ENCODE measurements at regions not wholly inside any gene's neighbourhood (a gene's known extent, or its start where the extent isn't known, plus 50 kb on each side); places are given as distances from the start of the nearest gene placed in this dataset.
"Not testable (repeated sequence)": the region's sequence is repeated elsewhere in the genome, so short reads cannot be mapped to it uniquely, and the experiment has no call there.

DNA sequence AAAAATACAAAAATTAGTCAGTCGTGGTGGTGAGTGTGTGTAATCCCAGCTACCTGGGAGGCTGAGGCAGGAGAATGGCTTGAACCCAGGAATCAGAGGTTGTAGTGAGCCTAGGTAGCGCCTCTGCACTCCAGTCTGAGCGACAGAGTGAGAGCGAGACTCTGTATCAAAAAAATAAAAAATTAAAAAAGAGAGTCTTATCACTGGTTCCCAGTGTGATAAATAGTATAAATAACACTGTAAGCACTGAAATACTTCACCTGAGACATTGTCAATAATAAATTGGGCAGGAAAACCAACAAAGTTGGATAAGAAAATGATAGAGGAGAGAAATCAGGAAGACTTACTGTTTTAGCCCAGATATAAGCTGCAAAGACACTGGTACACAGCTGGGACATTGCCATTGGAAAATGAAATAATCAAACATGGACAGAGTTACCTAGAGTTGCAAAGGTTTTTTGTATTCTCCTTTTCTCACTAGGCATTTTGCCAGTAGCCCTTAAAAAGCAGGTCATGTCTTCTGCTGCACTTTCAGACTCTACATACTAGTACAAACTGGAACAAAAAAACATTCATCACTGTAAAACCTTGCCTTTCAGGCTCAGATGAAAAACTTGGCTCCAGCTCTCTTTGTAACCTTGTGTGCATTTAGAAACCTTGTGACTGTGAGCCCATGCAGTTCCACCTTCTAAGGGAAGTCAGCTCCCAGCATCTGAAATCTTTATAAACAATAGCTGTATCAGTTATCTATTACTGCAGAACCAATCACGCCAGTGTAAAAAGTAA lies 55.0 kb upstream of the PPP1R2C start:
- DNase-seq (ENCODE audit: low spot score) = no peak

DNA sequence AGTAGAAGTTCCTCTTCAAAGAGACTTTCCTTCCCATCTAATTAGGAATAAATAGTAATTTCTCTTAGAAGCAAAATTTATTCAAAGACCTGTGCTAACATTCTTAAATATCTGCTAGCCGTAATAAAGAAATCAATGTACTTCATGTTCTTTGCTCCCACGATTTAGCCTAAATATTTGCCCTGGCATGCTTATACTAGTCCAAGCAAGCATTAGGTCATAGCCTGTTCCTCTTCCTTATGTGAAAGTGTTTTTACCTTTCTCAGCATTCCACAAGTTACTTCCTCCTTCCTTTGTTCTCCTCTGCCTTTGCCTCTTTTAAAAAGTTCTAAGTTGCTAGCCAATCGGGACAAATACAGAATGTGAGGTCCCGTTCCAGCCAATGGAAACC lies 55.6 kb upstream of the PPP1R2C start:
- DNase-seq (ENCODE audit: low spot score) = not testable (repeated sequence)

DNA sequence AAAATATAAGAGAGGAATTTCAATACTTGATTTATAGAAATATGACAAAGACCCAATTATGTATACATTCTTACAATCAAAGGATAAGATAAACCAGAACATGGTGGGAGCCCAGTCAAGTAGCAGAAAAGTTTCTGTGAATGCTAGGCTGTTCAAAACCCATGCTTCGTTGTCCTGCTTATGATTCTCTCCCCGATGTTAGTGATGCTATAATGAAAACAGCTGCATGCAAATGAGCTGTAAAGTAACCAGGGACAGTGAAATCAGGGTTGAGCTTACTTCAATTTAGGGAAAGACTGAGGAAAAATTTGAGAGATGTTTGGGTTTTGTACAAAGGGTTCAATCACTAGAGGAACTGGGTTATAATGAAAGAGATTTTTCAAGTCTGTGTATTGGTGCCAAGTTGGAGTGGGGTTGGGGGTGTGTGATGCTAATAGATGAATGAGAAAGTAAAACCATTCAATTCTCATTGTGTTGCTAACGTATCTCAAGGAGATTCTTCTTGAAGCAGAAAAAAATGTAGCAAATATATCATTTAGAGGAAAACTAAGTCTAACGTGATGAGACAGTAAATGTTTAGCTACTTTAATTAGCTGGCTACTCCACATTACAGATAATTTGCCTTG lies 59.3 kb upstream of the PPP1R2C start:
- no peak for DNase-seq (ENCODE audit: low spot score)

DNA sequence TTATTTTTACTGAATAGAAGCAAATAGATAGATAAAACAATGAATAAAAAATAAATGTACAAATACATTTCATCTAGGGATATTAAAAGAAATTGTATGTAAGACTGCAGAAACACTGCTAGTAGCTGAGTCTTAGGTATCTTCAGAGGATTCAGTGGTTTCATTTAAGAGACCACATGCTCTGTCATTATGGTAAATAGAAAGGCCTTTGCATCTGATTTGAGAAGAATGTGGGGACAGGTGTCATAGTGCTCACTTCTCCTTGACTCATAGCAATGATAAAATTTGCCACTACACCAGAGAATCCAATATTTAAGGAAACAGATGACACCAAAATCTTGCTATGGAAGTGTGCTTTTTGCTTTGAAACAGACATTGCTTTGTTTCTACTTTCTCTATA lies 59.8 kb upstream of the PPP1R2C start:
- DNase-seq (ENCODE audit: low spot score) = no peak

DNA sequence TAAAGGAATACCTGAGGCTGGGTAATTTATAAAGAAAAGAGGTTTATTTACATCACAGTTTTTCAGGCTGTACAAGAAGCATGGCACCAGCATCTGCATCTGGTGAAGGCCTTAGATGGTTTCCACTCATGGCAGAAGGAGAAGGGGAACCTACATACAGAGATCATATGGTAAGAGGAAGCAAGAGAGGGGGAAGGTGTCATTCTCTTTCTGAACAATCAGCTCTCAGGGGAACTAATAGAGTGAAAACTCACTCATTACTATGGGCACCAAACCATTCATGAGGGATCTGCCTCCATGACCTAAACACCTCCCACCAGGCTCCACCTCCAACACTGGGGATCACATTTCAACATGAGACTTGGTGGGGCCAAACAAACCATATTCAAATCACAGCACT lies 61.7 kb upstream of the PPP1R2C start:
- DNase-seq (ENCODE audit: low spot score) = no peak

DNA sequence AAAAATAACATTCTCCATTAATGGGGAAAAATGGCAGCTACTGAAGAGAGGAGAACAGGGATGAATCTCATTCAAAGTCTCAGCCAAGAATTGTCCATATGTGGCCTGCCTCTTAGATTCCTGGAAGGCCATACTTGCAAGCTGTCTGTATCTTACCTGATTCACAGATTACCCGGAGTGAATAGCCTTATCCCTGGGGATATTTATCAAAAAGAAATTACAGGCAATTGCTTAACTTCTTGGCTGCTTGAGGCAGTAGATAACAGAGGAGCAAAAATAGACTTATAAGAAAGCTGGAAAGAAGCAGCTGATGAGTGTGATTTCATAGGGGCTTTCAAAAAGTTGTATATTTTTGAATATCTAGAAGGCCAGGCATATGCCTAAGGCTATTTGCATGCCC lies 68.8 kb upstream of the PPP1R2C start:
- no peak for DNase-seq (ENCODE audit: low spot score)

DNA sequence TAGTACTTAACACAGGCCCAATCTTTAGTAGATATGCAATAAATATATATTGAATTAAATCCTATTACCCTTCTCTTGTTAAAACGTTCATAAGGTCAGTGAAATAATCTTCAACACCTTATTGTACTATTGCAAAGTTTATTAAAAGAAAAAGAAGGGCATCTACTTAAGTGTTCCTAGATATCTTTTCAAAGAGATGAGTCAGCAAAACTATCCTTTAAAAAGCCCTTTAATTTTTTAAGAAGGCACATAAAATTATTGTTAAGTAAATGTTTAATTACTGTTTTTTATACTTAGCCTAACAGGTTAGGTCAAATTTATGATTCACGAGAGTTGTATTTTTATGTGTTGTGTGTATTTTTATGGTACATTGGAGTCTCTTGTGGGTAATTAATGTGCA lies 77.3 kb upstream of the PPP1R2C start:
- DNase-seq (ENCODE audit: low spot score) = no peak

DNA sequence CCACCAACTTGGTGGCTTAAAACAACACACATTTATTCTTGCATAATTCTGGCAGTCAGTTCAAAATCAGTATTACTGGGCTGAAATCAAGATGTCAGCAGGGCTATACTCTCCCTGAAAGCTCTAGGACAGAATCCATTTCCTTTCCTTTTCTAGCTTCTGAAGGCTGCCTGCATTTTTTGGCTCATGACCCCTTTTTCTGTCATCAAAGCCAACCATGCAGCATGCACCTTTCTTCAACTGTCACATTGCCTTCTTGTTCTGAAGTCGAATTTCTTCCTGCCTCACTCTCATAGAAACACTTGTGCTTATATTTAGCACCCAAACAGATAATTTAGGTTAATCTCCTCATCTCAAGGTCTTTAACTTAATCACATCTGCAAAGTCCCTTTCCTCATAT lies 79.8 kb upstream of the PPP1R2C start:
- no peak for DNase-seq (ENCODE audit: low spot score)

DNA sequence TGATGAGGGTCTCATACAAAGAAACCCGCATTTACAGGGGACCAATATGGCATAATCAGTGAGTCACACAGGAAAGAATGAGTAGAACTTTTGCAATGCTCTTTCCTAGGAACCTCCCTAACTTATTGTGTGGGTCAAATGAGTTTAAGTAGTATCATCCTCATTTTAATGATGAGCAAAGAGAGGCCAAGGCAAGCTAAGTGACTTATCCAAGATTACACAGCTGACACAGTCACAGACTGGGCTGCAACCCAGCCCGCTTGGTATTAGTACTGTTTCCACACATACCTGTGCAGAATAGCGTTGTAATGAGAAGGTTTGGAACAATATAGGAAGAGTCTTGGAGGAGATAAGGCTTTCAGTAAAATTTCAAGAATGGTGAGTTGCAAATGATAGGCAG lies 91.0 kb upstream of the PPP1R2C start:
- no peak for DNase-seq (ENCODE audit: low spot score)

DNA sequence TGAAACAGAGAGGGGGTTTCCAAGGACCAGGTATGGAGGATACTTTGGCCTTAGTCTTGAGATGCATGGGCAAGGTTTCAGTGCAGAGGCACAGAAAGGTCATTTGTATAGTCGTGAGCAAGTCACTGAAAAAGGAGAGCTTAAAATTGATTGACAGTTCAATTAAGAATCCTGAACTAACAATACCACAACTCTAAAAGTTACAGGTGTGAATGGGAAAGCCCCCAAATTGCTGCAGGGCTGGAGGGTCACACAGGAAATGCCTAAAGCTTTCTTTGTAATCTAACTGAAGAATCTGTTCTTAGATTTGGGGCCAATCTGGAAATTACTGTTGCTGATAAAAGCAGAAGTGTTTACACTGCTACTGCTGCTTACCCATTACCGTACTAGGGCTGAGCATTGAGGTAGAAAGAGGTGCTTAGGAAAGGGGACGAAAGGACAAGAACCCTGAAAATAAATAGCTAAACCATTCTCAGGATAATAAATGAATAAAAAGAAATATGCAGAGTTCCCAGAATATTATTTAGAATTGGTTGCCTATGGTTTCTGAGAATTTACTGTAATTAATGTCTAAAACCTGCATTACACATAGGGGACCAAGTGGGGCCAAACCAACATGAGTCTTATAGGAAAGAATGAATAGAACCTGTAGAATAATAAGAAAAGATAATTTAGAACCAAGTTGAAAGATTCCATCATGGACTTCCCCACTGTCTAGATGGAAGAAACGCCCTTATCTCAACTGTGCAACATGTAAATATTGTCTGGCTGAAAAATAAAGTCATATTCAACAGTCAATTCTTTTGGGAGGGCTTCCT lies 91.9 kb upstream of the PPP1R2C start:
- DNase-seq (ENCODE audit: low spot score) = no peak

DNA sequence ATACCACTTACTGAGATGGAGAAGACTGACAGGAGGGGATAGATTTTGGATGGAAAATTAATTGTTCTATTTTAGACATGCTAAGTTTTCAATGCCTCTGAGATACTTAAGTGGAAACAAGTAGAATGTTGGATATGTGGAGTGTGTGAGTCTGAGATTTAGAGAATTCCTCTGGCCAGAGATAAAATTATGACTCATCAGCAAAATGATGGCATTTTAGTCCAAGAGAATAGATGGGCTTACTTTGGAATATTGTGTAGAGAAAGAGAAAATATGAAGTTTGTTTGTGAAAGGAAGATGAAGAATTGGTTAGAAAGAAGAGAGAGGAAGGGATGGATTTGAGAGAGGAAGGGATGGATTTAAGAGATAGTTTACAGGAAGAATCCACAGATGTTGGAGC lies 108.6 kb upstream of the PPP1R2C start:
- DNase-seq (ENCODE audit: low spot score) = no peak

DNA sequence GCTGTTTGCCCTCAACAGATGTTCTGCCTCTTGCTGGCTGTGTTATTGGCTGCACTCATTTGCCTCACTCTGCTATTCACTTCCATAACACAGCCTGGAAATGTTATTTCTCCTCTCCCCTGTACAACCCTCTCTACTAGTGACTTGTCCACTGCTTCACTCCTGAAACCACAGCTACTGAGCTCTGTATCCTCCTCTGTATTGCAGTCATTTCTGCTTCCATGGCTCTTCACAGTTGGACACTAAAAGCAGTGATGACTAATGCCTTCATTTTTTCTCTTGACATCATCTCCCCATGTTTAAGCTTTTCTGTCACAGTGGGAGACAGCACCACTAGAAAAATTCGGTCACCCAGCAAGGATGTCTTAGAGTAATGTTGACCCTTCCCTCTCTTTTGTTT lies 123.0 kb upstream of the PPP1R2C start:
- no peak for DNase-seq (ENCODE audit: low spot score)

DNA sequence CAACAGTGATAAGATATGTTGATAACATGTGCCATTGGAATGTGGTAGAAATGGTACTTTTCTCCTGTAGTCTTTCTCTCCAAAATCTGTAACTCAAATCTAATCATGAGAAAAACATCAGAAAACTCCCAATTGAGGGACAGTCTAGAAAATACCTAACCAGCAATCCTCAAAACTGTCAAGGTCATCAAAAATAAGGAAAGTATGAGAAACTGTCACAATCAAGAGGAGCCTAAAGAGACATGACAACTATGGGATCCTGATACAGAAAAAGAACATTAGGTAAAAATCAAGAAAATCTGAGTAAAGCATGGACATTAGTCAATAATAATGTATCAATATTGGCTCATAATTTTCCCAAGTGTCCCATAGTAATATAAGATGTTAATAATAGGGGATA lies 124.5 kb upstream of the PPP1R2C start:
- DNase-seq (ENCODE audit: low spot score) = no peak

DNA sequence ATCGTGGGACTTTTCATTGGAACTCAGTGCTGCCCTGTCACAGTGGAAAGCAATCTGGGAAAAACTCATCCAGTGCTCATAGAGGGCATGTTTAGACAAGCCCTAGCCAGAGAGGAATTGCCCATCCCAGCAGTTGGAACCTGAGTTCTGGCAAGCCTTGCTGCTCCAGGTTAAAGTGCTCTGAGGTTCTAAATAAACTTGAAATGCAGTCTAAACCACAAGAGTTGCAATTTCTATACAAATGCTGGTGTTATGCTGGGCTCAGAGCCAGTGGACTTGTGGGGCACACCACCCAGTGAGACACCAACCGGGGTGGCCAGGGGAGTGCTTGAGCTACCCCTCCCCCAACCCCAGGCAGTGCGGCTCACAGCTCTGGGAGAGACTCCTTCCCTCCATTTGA lies 142.8 kb upstream of the PPP1R2C start:
- no peak for DNase-seq (ENCODE audit: low spot score)

DNA sequence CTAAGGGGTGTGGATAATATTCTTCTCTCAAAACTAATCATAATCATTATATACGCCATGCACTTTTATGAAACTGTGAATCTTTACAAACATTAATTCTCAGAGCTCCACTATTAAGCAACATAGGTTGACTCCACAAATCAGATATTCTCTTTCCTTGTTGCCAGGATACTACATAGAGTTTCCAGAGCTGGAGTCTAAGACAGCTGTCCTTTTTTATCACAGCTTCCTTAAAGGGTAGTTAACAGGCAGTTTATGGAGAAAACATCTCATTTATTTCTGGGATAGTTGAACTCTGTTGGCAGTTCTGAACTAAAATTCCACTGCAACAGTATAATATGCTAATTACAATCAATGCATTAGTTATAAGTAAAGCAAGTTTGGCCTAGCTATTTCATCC lies 152.1 kb upstream of the PPP1R2C start:
- no peak for DNase-seq (ENCODE audit: low spot score)

DNA sequence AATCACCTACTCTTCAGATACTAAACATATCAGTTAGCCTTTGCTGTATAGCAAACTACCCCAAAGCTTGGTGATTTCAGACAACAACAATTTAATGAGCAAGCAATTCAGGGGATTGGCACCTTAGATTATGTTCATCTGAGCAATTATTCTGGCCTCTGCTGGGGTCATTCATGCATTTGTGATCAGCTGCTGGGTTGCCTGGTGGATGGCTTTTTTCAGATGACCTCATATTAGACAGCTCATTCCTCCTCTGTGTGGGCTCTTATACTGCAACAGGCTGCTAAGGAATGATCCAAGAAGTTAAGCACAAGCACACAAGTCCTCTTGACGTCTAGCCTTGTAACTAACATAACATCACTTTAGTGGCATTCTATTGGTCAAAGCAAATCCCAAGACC lies 153.0 kb upstream of the PPP1R2C start:
- no peak for DNase-seq (ENCODE audit: low spot score)

DNA sequence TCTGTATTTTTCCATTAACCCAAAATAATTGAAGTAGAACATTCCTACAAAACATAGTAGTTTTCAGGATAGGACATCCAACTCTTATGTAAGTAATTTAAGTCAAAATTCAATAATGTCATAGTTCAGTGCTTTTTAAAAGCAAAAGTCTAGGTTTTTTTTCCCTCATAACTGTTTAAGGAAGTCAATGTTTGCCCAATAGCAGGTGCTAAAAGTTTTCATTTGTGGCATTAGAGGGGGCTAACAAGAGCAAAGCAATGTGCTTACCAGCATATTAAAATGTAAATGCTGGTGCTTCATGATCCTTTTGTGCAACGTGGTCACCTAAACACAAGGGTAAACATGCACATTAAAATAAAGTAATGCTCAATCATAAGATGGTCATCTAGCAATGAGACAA lies 155.2 kb upstream of the PPP1R2C start:
- no peak for DNase-seq (ENCODE audit: low spot score)

DNA sequence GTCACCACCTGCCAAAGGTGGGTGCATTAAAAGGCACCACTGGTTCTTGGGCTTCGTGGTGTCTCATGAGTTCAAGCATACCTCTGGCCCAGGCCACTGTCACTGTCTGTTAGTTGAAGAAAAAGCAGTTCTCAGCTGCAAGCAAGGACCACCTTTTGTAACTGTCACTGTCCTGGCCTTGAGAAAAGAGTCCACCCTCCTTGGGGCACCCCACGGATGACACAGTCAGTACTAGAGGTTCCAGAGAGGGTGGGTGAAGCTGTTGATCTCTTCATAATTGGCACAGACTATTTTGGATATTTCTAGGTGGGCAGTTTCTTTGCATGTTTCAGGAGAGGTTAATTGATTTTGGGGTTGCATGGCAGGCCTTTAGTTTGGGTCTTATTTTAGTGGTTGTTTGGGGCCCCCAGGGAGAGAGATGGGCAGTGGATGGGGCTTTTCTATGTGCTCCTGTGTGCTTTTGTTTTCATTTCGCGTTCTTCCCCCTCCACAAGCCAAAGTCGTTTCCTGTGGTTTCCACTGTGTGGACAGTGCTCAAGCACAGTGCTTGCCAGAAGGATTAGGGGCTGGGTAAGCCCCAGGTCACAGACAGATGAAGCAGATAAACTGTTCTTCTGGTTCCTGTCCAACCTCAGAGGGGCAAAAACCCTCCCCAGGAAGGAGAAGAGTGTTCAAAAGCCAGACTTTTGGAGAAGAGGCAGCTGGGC lies 156.2 kb upstream of the PPP1R2C start:
- DNase-seq (ENCODE audit: low spot score) = no peak

DNA sequence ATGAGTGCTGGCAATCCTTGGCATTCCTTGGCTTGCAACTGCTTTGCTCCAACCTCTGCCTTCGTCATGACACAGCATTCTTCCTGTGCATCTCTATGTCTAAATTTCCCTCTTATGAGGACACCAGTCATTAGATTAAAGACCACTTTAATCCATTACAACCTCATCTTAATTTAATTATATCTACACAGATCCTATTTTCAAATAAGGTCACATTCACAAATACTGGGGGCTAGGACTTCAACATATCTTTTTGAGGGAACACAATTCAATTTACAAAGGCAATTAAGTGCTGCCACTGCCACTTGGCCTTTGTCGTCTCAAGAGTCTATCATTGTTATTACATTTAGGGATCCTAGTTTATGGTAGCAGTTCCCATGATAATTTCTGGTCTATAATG lies 163.7 kb upstream of the PPP1R2C start:
- DNase-seq (ENCODE audit: low spot score) = no peak

DNA sequence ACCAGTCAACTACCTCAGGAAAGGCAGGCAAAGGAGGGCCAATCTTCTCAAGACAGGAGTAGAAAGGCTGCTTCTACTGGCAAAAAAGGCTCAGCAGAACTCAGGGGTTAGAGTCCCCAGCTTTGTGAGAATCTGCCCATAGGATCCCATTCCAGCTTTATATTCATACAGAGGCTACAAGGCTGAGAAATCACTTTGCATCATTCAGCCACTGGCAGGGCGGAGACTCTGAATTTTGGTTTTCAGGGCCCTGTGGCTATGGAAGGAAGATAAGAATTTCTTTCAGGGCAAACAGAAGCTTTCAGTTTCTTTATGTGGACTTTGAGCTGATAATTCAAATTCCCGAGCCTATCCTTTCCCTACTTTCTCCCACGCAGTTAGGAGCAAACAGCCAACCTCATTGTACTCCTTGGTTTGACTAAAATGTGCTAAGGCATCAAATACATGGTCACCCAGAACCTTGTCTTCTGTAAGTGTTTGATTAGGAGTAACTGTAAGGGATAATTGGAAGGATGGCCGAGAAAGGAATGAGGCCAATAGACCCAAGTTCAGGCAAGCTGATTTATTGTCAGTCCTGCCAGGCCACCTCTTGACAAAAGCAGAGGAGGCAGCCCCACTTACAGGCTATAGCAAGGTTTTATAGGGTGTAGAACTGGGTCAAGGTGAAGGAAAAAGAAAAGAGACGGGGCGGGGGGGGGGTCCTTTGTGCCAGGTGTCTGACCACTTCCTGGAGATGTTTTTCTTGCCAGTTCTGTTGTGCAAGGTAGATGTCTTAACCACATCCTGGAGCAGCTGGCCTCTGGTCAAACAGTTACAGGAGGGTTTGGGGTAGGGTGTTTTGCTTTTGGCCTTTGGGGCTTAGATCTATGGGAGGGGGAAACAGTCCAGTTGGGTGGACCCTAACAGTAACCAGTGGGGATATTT lies 165.3 kb upstream of the PPP1R2C start:
- DNase-seq (ENCODE audit: low spot score) = peak; percentile 63

DNA sequence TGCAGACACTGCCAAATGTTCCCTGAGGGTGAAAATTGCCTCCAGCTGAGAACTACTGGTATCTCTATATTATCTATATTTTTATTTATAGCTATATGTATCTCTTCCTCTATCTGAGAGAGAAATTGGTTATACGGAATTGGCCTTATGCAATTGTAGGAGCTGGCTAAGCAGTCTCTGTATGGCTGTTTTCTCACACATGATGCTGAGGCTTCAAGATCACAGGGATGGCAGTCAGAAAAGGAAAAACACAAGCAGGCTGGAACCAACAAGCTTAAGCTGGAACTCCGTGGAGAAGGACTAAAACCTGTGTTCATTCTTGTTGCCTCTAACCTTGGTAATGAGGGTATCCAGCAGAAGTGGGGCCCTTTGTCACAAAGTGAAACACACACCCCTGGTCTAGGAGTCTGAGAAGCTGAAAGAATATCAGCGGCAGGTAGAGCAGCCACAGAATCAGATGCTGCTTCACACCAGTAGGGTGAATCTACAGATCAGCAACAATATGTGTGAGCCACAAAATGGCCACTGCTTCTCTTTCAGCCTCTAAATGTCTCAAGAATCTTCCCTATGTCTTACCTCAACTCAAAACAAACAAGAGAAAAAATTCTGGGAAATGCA lies 166.5 kb upstream of the PPP1R2C start:
- no peak for DNase-seq (ENCODE audit: low spot score)
